HG02759 (cell line): ENCODE measurements at regions not wholly inside any gene's neighbourhood (a gene's known extent, or its start where the extent isn't known, plus 50 kb on each side); places are given as distances from the start of the nearest gene placed in this dataset.

Experiments used
- ATAC-seq: cut with Tn5 transposase; IDR thresholded peaks from one replicate; pipeline ENCODE4 v1.9.1; 2021; ENCODE audit warnings: mild to moderate bottlenecking, moderate library complexity; ENCODE audit not compliant: unreplicated experiment

GRCh38 chr4:79473439-79473724, 65.4 kb upstream of the GK2 start:
- no peak for ATAC-seq

- ATAC-seq: no peak
Observed at GRCh38 chr4:79472693-79473438, 64.8 kb upstream of the GK2 start.

GRCh38 chr4:79472036-79472435, 64.0 kb upstream of the GK2 start:
- no peak for ATAC-seq

GRCh38 chr4:79471309-79471708, 63.3 kb upstream of the GK2 start:
- ATAC-seq: no peak

- no peak for ATAC-seq
Observed at GRCh38 chr4:79467246-79467932, 59.4 kb upstream of the GK2 start.

- no peak for ATAC-seq
Observed at GRCh38 chr4:79466621-79467020, 58.6 kb upstream of the GK2 start.
